ENCODE measurements at regions not wholly inside any gene's neighbourhood (a gene's known extent, or its start where the extent isn't known, plus 50 kb on each side); places are given as distances from the start of the nearest gene placed in this dataset.

- in situ Hi-C loops (cut with HindIII; ENCODE audit: low sequenced_read_pairs) = no loop called here
Measured at GRCh38 chr5:142386137-142387023, 61.6 kb upstream of the SPRY4 start.

- in situ Hi-C loops (cut with HindIII; ENCODE audit: low sequenced_read_pairs) = no loop called here
Measured at GRCh38 chr5:142385194-142385593, 60.4 kb upstream of the SPRY4 start.

DNA sequence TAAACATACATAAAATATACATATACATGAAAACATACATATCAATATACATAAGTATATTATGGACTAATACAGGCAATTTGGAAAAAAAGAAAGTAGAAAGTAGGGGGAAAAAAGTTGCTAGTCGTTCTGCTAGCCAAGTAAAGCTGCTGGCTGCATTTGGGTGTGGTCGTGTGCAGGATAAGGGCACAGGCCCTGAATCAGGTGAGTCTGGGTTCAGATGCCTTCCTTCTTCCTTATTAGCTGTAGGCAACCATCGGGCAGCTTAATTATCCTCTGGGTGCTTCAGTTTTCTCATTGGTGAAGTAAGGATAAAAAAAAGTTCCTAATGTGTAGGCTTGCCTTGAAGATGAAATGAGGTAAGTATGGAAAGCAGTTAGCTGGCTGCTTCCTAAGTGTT, 59.2 kb upstream of the SPRY4 start:
- in situ Hi-C loops (cut with HindIII; ENCODE audit: low sequenced_read_pairs) = no loop called here

- in situ Hi-C loops (cut with HindIII; ENCODE audit: low sequenced_read_pairs) = no loop called here
Measured at GRCh38 chr5:142382186-142382585, 57.4 kb upstream of the SPRY4 start.

DNA sequence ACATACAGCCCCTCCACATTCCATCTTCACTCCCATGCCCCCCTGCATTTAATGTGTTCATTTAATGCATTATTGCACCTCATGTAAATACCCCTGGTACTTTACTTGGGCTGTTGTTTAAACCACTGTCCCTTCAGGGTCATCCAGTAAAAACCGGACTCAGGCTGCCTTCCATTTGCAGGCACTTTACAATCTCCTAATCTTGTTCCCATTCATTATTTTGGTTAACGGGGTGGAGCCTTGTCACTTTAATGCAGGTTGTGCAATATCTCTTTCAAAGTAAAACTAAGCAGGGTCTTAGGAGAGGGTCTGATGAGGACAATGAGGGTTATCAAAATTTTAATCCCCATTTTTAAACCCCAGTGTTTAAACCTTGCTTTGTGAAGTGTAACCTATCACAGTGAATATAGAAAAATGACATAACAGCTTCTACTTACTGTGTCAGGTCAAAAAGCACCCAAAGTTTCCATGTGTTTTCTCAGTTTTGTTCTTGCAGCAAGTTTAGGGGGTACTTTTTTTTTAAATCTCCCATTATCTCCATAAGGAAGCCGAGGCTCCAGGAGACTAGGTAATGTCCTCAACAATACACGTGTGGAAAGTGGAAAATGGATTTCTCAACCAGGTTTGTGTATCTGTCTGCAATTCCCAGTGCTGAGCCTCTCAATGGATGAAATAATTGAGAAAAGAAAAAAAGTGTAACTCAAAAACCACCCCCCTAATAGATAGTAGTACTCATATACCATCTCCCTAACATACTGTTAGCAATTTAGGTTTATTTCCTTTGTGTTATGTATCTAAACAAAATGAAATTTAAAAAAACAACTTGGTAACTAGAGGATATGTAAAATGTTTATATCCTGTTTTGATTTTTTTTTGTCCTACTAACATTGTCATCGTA, 54.2 kb upstream of the SPRY4 start:
- in situ Hi-C loops (cut with HindIII; ENCODE audit: low sequenced_read_pairs) = loop anchor here (10.0 kb wide), 1 partner anchor 166 kb away; no protein-coding TSS in a partner anchor

DNA sequence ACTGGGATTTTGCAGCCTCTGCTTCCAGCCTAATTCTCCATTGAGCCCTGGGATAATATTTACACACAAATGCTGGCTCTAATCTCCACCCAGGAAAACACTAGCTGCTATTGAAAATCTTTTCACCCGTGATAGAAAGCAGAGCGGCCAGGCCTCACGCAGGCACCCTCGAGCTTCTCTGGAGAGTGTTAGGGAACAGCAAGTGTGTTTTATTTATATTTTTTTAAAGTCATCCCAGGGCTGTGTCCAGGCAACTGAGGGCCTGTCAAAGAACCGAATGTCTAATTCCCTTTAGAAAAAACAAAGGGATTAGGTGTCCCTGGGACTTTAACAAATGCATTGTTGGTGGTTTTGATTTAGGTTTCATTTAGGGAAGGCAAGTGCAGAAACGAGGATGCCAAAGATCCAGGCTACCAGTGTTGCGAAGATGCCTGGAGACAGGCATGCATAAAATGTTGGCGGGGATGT, 51.2 kb upstream of the SPRY4 start:
- in situ Hi-C loops (cut with HindIII; ENCODE audit: low sequenced_read_pairs) = loop anchor here (10.0 kb wide), 1 partner anchor 169 kb away; no protein-coding TSS in a partner anchor

All from DLD1 (cell line).